HG02798 (cell line): ENCODE measurements at regions not wholly inside any gene's neighbourhood (a gene's known extent, or its start where the extent isn't known, plus 50 kb on each side); places are given as distances from the start of the nearest gene placed in this dataset.
"Not testable (repeated sequence)": the region's sequence is repeated elsewhere in the genome, so short reads cannot be mapped to it uniquely, and the experiment has no call there.

Experiments used
- ATAC-seq: cut with Tn5 transposase; IDR thresholded peaks from one replicate; pipeline ENCODE4 v1.9.1; 2021; ENCODE audit warnings: mild to moderate bottlenecking; ENCODE audit not compliant: unreplicated experiment, poor library complexity

GRCh38 chr5:25412116-25412661, 767.4 kb upstream of the CDH10 start:
- ATAC-seq: no peak

GRCh38 chr5:25407365-25407764, 762.6 kb upstream of the CDH10 start:
- not testable (repeated sequence) for ATAC-seq

- no peak for ATAC-seq
Observed at GRCh38 chr5:25405850-25406249, 761.1 kb upstream of the CDH10 start.

- no peak for ATAC-seq
Observed at GRCh38 chr5:25399878-25400480, 755.2 kb upstream of the CDH10 start.

- ATAC-seq: no peak
Observed at GRCh38 chr5:25393957-25394356, 749.2 kb upstream of the CDH10 start.

GRCh38 chr5:25393256-25393655, 748.5 kb upstream of the CDH10 start:
- no peak for ATAC-seq

GRCh38 chr5:25387953-25388352, 743.2 kb upstream of the CDH10 start:
- ATAC-seq: no peak

GRCh38 chr5:25362799-25363198, 718.0 kb upstream of the CDH10 start:
- no peak for ATAC-seq

GRCh38 chr5:25358919-25359318, 714.1 kb upstream of the CDH10 start:
- no peak for ATAC-seq

- no peak for ATAC-seq
Observed at GRCh38 chr5:25357605-25358004, 712.8 kb upstream of the CDH10 start.

- ATAC-seq: no peak
Observed at GRCh38 chr5:25349746-25350145, 705.0 kb upstream of the CDH10 start.

- no peak for ATAC-seq
Observed at GRCh38 chr5:25345240-25345771, 700.5 kb upstream of the CDH10 start.

GRCh38 chr5:25339541-25339940, 694.8 kb upstream of the CDH10 start:
- no peak for ATAC-seq

- ATAC-seq: no peak
Observed at GRCh38 chr5:25334350-25334749, 689.6 kb upstream of the CDH10 start.

- ATAC-seq: no peak
Observed at GRCh38 chr5:25330721-25331120, 685.9 kb upstream of the CDH10 start.

GRCh38 chr5:25327172-25327571, 682.4 kb upstream of the CDH10 start:
- ATAC-seq: no peak

- no peak for ATAC-seq
Observed at GRCh38 chr5:25301836-25302235, 657.1 kb upstream of the CDH10 start.

- ATAC-seq: no peak
Observed at GRCh38 chr5:25295067-25295466, 650.3 kb upstream of the CDH10 start.

- not testable (repeated sequence) for ATAC-seq
Observed at GRCh38 chr5:25289766-25290165, 645.0 kb upstream of the CDH10 start.

- ATAC-seq: no peak
Observed at GRCh38 chr5:25286319-25286718, 641.5 kb upstream of the CDH10 start.

GRCh38 chr5:25285136-25285535, 640.4 kb upstream of the CDH10 start:
- no peak for ATAC-seq

- not testable (repeated sequence) for ATAC-seq
Observed at GRCh38 chr5:25263507-25263906, 618.7 kb upstream of the CDH10 start.
